HEK293 (cell line): ENCODE measurements at regions not wholly inside any gene's neighbourhood (a gene's known extent, or its start where the extent isn't known, plus 50 kb on each side); places are given as distances from the start of the nearest gene placed in this dataset.

ENCODE experiments used
- CTCF ChIA-PET: fragments of 350-600 bp; formaldehyde crosslinking; extraction: SDS; loops from one replicate; lab custom pipeline; 2021; ENCODE audit warnings: antibody characterized with exemption; lab: Yijun Ruan, JAX
- POLR2A ChIA-PET: fragments of 300-600 bp; formaldehyde crosslinking; extraction: SDS; loops from one replicate; lab custom pipeline; 2020; ENCODE audit warnings: antibody characterized with exemption, inconsistent platforms; lab: Yijun Ruan, JAX
- H3K27ac ChIP-seq: fragments of 200-500 bp; sonication (Bioruptor generic); 2 replicates; pipeline ENCODE4 v1.5.1; 2014; ENCODE audit warnings: low read depth, low read length, control low read depth, inconsistent platforms; ENCODE audit errors: extremely low read depth
- H3K36me3 ChIP-seq, 2 experiments: fragments of 200-500 bp in 1 of 2; sonication (Bioruptor generic) in 1 of 2; 1 replicate in 1 of 2; 2 replicates in 1 of 2; pipeline ENCODE4 v1.5.1; 2014 to 2017; ENCODE audit warnings: inconsistent platforms in 2 of 2, low read length in 2 of 2; ENCODE audit not compliant: control insufficient read depth in 2 of 2, insufficient read depth in 1 of 2
- H3K4me1 ChIP-seq: fragments of 200-500 bp; sonication (Bioruptor generic); 2 replicates; pipeline ENCODE4 v1.5.1; 2014; ENCODE audit warnings: mild to moderate bottlenecking, low read length, inconsistent platforms; ENCODE audit not compliant: control insufficient read depth, insufficient read depth
- H3K4me3 ChIP-seq: 2 replicates; pipeline ENCODE4 v1.5.1; 2011; ENCODE audit warnings: low read depth, mild to moderate bottlenecking, control low read depth, low read length, moderate library complexity
- H3K9me3 ChIP-seq: fragments of 200-500 bp; sonication (Bioruptor generic); 2 replicates; pipeline ENCODE4 v1.5.1; 2014; ENCODE audit warnings: low read depth, low read length, inconsistent platforms; ENCODE audit not compliant: control insufficient read depth, insufficient read depth
- HOXC10 ChIP-seq: sonication (generic); formaldehyde crosslinking; IDR thresholded peaks from 2 replicates; pipeline ENCODE4 v1.8.1; 2023; ENCODE audit warnings: mild to moderate bottlenecking, missing genetic modification reagents
- HOXD13 ChIP-seq: sonication (generic); formaldehyde crosslinking; IDR thresholded peaks from 2 replicates; pipeline ENCODE4 v1.8.0; 2022; ENCODE audit warnings: missing genetic modification reagents, borderline replicate concordance
- SALL2 ChIP-seq: fragments of 450-650 bp; formaldehyde crosslinking; IDR thresholded peaks from 2 replicates; pipeline ENCODE4 v1.5.0; 2017; ENCODE audit warnings: missing biosample characterization, mild to moderate bottlenecking, missing genetic modification characterization, borderline replicate concordance
- SCRT2 ChIP-seq: fragments of 450-650 bp; formaldehyde crosslinking; IDR thresholded peaks from 2 replicates; pipeline ENCODE4 v1.5.1; 2016; ENCODE audit warnings: missing biosample characterization, missing genetic modification characterization
- SP2 ChIP-seq: fragments of 450-650 bp; formaldehyde crosslinking; IDR thresholded peaks from 2 replicates; pipeline ENCODE4 v1.5.1; 2016; ENCODE audit warnings: missing biosample characterization, missing genetic modification characterization
- SP7 ChIP-seq: fragments of 450-650 bp; formaldehyde crosslinking; IDR thresholded peaks from 2 replicates; pipeline ENCODE4 v1.5.1; 2016; ENCODE audit warnings: missing biosample characterization, missing genetic modification characterization
- ZBTB11 ChIP-seq: fragments of 450-650 bp; formaldehyde crosslinking; conservative IDR thresholded peaks from 2 replicates; pipeline ENCODE4 v1.5.1; 2016; ENCODE audit warnings: low read depth, missing biosample characterization, missing genetic modification characterization
- ZBTB48 ChIP-seq: fragments of 450-650 bp; formaldehyde crosslinking; IDR thresholded peaks from 2 replicates; pipeline ENCODE4 v1.5.1; 2016; ENCODE audit warnings: missing biosample characterization, missing genetic modification characterization
- ZBTB49 ChIP-seq: fragments of 450-650 bp; formaldehyde crosslinking; IDR thresholded peaks from 2 replicates; pipeline ENCODE4 v1.5.1; 2016; ENCODE audit warnings: missing biosample characterization, missing genetic modification characterization, low read depth
- ZNF157 ChIP-seq: fragments of 450-650 bp; formaldehyde crosslinking; IDR thresholded peaks from 2 replicates; pipeline ENCODE4 v1.5.1; 2016; ENCODE audit warnings: missing biosample characterization, missing genetic modification characterization
- ZNF169 ChIP-seq: fragments of 450-650 bp; formaldehyde crosslinking; IDR thresholded peaks from 2 replicates; pipeline ENCODE4 v1.5.1; 2016; ENCODE audit warnings: missing biosample characterization, missing genetic modification characterization
- ZNF174 ChIP-seq: fragments of 450-650 bp; formaldehyde crosslinking; IDR thresholded peaks from 2 replicates; pipeline ENCODE4 v1.5.0; 2017; ENCODE audit warnings: missing biosample characterization, mild to moderate bottlenecking, missing genetic modification characterization
- ZNF18 ChIP-seq: fragments of 450-650 bp; formaldehyde crosslinking; IDR thresholded peaks from 2 replicates; pipeline ENCODE4 v1.5.1; 2016; ENCODE audit warnings: missing biosample characterization, missing genetic modification characterization
- ZNF404 ChIP-seq: fragments of 450-650 bp; formaldehyde crosslinking; IDR thresholded peaks from 2 replicates; pipeline ENCODE4 v1.5.1; 2017; ENCODE audit warnings: missing biosample characterization, missing genetic modification characterization
- ZNF48 ChIP-seq: fragments of 450-650 bp; formaldehyde crosslinking; IDR thresholded peaks from 2 replicates; pipeline ENCODE4 v1.5.1; 2016; ENCODE audit warnings: missing biosample characterization, missing genetic modification characterization
- ZNF548 ChIP-seq: fragments of 450-650 bp; formaldehyde crosslinking; IDR thresholded peaks from 2 replicates; pipeline ENCODE4 v1.5.1; 2016; ENCODE audit warnings: missing biosample characterization, missing genetic modification characterization
- ZNF555 ChIP-seq: fragments of 450-650 bp; formaldehyde crosslinking; conservative IDR thresholded peaks from 2 replicates; pipeline ENCODE4 v1.5.1; 2017; ENCODE audit warnings: missing biosample characterization, mild to moderate bottlenecking, missing genetic modification characterization, inconsistent platforms
- ZNF585B ChIP-seq: fragments of 450-650 bp; formaldehyde crosslinking; IDR thresholded peaks from 2 replicates; pipeline ENCODE4 v1.5.1; 2016; ENCODE audit warnings: missing biosample characterization, missing genetic modification characterization
- ZNF610 ChIP-seq: fragments of 450-650 bp; formaldehyde crosslinking; IDR thresholded peaks from 2 replicates; pipeline ENCODE4 v1.5.1; 2016; ENCODE audit warnings: missing biosample characterization, missing genetic modification characterization, borderline replicate concordance
- ZNF660 ChIP-seq: fragments of 450-650 bp; IDR thresholded peaks from 2 replicates; pipeline ENCODE4 v1.5.1; 2018; ENCODE audit warnings: missing biosample characterization, mild to moderate bottlenecking, missing genetic modification characterization
- ZNF707 ChIP-seq: fragments of 450-650 bp; formaldehyde crosslinking; IDR thresholded peaks from 2 replicates; pipeline ENCODE4 v1.5.1; 2016; ENCODE audit warnings: missing biosample characterization, missing genetic modification characterization
- ZXDB ChIP-seq: fragments of 450-650 bp; formaldehyde crosslinking; IDR thresholded peaks from 2 replicates; pipeline ENCODE4 v1.5.1; 2016; ENCODE audit warnings: missing biosample characterization, missing genetic modification characterization
- TF ChIP-seq, protein P1 (sequence below): fragments of 450-650 bp; formaldehyde crosslinking; IDR thresholded peaks from 2 replicates; pipeline ENCODE4 v1.5.1; 2017; ENCODE audit warnings: missing biosample characterization, missing genetic modification characterization

- TF ChIP-seq ZNF610 (tag by site-specific recombination) = no peak
- TF ChIP-seq, all 188 proteins: peak for 0
Measured at GRCh38 chr10:44022203-44022602, 362.7 kb downstream of the CXCL12 start (continued).

DNA sequence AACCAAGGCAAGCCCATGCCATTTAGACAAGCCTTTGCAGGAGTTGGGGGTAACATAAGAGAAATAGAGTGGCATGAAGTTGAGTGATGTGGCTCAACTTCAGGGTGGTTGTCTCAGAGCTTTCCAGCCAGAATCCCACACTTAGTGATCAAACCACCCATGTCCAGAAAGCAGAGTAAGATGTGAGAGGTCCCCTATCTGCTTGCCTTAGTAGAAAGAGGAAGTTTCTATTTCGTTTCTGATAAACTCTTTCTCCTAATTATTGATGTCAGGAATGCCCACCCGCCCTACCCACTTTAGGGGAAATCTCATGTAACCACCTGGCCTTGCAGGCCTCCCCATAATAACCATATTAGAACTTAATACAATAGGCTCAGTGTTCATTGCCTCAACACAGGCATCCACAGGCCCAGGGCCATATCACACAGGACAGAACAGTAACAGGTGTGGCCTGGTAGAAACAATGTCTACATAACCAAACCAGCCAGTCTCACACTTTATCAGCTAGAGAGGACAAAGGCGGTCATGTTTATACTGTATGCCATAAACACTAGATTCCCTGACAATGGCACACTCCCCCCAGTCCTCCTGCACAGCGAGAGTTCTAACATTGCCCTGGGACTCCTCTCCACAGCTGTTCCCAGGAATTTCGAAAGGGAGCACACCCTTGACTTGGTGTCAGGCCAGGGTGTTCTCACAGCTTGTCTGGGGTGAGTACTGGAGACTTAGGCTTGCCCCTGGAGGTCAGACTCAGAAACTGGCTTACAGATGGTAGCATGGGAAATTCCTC is 364.4 kb downstream of the CXCL12 start:
- no peak overlapping the region for H3K4me3 ChIP-seq
- no peaks in the 10 kb centered on the region for H3K9me3 ChIP-seq
- POLR2A ChIA-PET = no interaction called here
- no peaks in the 10 kb centered on the region for H3K4me1 ChIP-seq
- no peak overlapping the region for H3K27ac ChIP-seq
- TF ChIP-seq, protein P1, sequence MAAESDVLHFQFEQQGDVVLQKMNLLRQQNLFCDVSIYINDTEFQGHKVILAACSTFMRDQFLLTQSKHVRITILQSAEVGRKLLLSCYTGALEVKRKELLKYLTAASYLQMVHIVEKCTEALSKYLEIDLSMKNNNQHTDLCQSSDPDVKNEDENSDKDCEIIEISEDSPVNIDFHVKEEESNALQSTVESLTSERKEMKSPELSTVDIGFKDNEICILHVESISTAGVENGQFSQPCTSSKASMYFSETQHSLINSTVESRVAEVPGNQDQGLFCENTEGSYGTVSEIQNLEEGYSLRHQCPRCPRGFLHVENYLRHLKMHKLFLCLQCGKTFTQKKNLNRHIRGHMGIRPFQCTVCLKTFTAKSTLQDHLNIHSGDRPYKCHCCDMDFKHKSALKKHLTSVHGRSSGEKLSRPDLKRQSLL (tag by site-specific recombination) = no peak
- TF ChIP-seq ZNF18 (tag by site-specific recombination) = no peak
- no peak for TF ChIP-seq ZNF585B
- TF ChIP-seq ZNF48 (tag by site-specific recombination) = no peak
- TF ChIP-seq ZNF157 (tag by site-specific recombination) = no peak
- TF ChIP-seq, all 188 proteins: peak for 0
- CTCF ChIA-PET = no interaction called here
- H3K36me3 ChIP-seq = no peaks in the 10 kb centered on the region

GRCh38 chr10:44017483-44018145 is 367.3 kb downstream of the CXCL12 start:
- H3K9me3 ChIP-seq = no peaks in the 10 kb centered on the region
- ChIA-PET CTCF (interaction anchor here (0.6 to 1.2 kb wide), 2 partner anchors 167 to 847 kb away, joined by 3 to 4 read pairs; no protein-coding TSS in a partner anchor), POLR2A (no interaction called here)
- H3K27ac ChIP-seq = no peak overlapping the region
- no peaks in the 10 kb centered on the region for H3K4me1 ChIP-seq
- no peak overlapping the region for H3K4me3 ChIP-seq
- no peaks in the 10 kb centered on the region for H3K36me3 ChIP-seq
- TF ChIP-seq, protein P1 (tag by site-specific recombination) = no peak
- TF ChIP-seq ZNF660 (tag by site-specific recombination) = no peak
- no peak for TF ChIP-seq ZNF707 (tag by site-specific recombination)
- no peak for TF ChIP-seq ZNF174 (tag by site-specific recombination)
- no peak for TF ChIP-seq SALL2 (tag by site-specific recombination)
- TF ChIP-seq ZNF548 (tag by site-specific recombination) = no peak
- TF ChIP-seq HOXC10 (CRISPR knock-in tag) = no peak
- TF ChIP-seq ZBTB11 = no peak
- no peak for TF ChIP-seq ZNF555 (tag by site-specific recombination)
- no peak for TF ChIP-seq ZNF169 (tag by site-specific recombination)
- no peak for TF ChIP-seq HOXD13 (CRISPR knock-in tag)
- no peak for TF ChIP-seq ZXDB (tag by site-specific recombination)
- TF ChIP-seq SP7 (tag by site-specific recombination) = no peak
- no peak for TF ChIP-seq ZBTB48 (tag by site-specific recombination)
- TF ChIP-seq SCRT2 (tag by site-specific recombination) = no peak
- no peak for TF ChIP-seq ZBTB49
- no peak for TF ChIP-seq ZNF404 (tag by site-specific recombination)
- no peak for TF ChIP-seq SP2 (tag by site-specific recombination)
